NCI-H2196 (cell line): ENCODE measurements at regions not wholly inside any gene's neighbourhood (a gene's known extent, or its start where the extent isn't known, plus 50 kb on each side); places are given as distances from the start of the nearest gene placed in this dataset.
"Not testable (repeated sequence)": the region's sequence is repeated elsewhere in the genome, so short reads cannot be mapped to it uniquely, and the experiment has no call there.

Experiments used
- DNase-seq: peaks from one replicate; lab custom pipeline; 2025; ENCODE audit not compliant: unreplicated experiment; lab: John Stamatoyannopoulos, UW

DNA sequence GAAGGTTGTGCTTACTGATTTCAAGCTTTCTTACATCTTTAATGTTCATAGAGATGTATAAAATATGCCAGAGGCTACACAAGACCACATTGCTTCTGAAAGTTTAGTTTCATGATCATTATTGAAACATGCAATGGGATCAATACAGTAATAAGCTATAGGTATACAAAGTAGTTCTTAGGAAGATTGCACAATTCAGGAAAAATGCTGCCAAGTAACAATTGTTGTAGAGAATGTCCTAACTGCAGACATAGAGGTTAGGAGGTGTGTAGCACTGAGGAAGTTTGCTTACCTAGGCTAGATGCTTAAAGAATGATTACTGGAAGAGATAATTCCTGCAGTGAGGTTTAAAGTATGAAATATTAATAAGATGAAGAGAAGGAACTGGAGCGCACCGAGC is 259.5 kb upstream of the CYRIA start:
- DNase-seq, result no peak

- not testable (repeated sequence) for DNase-seq
Measured at GRCh38 chr2:16915341-16915755, 249.7 kb upstream of the CYRIA start.

DNA sequence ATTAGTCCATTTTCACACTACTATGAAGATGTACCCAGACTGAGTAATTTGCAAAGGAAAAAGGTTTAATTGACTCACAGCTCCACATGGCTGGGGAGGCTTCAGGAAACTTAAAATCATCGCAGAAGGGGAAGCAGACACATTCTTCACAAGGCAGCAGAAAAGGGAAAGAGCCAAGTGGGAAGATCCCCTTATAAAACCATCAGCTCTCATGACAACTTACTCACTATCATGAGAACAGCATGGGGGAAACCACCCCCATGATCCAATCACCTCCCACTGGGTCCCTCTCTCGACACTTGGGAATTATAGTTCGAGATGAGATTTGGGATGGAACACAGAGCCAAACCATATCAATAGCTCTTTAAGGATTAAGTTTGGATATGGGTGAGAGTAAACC is 246.1 kb upstream of the CYRIA start:
- DNase-seq, result no peak

GRCh38 chr2:16908656-16909055 is 243.0 kb upstream of the CYRIA start:
- no peak for DNase-seq

- no peak for DNase-seq
Measured at GRCh38 chr2:16907645-16908282, 242.1 kb upstream of the CYRIA start.

GRCh38 chr2:16905325-16905724 is 239.7 kb upstream of the CYRIA start:
- not testable (repeated sequence) for DNase-seq

GRCh38 chr2:16900405-16901025 is 234.9 kb upstream of the CYRIA start:
- no peak for DNase-seq

DNA sequence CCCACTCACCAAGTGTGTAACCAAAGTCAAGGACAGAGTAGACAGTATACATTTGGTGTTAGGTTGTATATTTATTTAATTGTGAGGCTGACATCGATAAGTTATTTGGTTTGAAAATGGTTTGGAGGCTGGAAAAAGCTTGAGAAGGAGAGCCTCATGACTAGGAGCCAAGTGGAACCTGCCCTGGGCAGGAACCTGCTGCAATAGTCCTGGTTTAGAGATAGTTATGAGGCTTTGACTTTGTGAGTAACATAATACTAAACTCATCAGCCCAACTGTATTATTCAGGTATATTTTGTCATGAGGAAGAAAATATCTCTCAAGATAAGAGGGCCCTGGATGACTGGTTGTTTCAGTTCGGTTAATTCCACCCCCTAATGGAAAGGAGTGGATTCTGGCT is 234.3 kb upstream of the CYRIA start:
- DNase-seq, result no peak

DNA sequence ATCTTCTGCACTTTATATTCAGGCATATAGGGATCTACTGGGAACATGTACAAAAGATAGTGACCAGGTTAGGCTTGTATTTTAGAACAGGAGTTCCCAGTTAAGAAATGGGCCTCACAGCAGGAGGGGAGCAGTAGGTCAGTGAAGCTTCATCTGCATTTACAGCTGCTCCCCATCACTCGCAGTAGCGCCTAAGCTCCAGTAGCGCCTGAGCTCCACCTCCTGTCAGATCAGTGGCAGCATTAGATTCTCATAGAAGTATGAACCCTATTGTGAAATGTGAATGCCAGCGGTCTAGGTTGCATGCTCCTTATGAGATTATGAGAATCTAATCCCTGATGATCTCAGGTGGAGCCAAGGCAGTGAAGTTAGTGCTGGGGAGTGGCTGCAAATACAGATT is 224.4 kb upstream of the CYRIA start:
- DNase-seq, result no peak

DNA sequence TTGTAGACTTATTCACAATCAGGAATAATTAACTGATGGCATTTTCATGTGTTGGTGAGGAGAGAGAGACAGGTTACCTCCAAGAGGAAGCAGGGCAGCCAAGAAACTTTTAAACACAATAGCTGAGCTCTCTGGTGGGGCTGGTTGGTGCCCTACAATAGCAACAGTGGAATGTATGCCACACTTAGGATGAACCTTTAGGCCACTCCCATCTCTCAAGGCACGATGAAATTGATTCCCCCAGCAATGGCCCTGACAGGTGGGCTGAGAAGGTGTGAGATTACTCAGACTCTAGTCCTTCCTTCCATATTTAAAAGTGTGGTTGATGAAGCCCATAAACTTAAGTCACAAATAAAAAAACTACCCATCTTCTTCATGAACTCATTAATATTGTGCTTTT is 219.4 kb upstream of the CYRIA start:
- DNase-seq, result no peak

- DNase-seq, result no peak
Measured at GRCh38 chr2:16882706-16883105, 217.1 kb upstream of the CYRIA start.

- no peak for DNase-seq
Measured at GRCh38 chr2:16881122-16881521, 215.5 kb upstream of the CYRIA start.

DNA sequence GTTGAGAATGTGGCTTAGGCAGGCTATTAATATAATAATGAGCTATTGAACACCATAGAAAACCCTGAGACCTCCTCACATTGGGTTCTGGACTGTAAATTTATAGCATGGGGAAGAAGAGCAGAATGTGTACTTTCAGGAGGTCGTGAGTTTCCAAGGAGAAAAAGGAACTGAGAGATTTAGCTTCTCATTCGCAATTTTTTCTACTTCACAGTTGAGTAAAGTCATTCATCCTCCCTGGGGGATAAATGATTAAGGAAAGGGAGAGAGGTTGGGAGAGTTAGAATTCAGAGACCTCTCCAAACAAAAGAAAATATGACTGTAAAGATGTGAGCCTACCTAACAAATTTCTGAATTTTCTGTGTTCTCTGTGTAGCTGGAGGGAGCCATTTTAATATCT is 205.8 kb upstream of the CYRIA start:
- no peak for DNase-seq

- no peak for DNase-seq
Measured at GRCh38 chr2:16870491-16871076, 204.9 kb upstream of the CYRIA start.

GRCh38 chr2:16869711-16870110 is 204.1 kb upstream of the CYRIA start:
- no peak for DNase-seq

DNA sequence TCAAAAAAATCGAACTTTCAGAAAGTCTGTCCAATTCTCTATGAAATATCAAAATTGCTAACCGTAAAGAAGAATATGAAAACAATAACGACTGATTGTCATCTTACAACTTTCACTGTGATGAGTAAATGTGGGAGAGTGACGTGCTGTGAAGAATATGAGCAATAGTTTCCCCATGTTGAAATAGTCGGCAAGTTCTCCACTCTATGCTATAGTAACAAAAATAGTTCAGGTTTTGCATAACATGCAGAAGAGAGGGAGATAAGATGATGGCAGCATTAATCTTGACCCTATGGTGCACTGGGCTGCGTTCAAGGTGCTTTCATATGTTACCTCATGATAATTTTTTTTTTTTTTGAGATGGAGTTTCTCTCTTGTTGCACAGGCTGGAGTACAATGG is 196.8 kb upstream of the CYRIA start:
- DNase-seq, result no peak

- no peak for DNase-seq
Measured at GRCh38 chr2:16861530-16861929, 195.9 kb upstream of the CYRIA start.

GRCh38 chr2:16861111-16861510 is 195.5 kb upstream of the CYRIA start:
- no peak for DNase-seq

GRCh38 chr2:16860627-16861026 is 195.0 kb upstream of the CYRIA start:
- DNase-seq, result no peak

DNA sequence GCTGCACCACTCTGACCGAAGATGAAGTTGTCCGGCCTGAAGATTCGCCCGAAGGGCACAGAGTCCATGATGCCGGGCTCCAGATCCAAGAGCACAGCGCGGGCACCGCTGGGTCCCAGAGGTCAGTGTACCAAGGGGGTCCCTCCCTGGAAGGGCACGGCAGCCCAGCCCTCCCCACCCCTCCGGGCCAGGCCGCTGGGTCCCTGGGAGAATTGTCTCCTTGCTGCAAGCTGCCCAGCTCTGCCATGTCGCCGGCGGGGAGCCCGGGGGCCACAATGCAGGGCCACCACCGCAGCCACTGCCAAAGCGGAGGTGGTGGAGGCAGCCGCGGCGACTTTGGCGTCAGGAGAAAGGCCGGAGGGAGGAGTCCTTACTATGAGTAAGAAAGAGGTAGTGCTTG is 189.5 kb upstream of the CYRIA start:
- DNase-seq, result no peak

GRCh38 chr2:16853088-16853487 is 187.5 kb upstream of the CYRIA start:
- DNase-seq, result no peak

DNA sequence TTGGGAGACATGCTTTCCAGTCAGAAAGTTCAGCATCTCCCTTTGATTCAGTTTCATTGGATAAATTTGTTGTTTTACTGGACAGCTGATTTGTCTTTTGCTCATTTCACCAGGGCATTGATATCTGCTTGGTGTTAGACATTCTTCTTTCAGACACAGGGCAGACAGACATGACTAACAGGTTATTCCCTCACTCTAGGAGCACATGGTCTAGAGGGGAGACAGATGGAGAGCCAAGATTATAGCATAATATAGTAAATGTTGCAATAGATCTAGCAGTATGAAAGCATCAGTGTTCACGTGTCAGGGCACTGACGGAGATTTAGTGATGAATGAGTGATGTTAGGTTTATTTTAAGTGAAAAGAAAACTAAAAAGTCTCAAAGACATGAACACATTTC is 187.0 kb upstream of the CYRIA start:
- no peak for DNase-seq

DNA sequence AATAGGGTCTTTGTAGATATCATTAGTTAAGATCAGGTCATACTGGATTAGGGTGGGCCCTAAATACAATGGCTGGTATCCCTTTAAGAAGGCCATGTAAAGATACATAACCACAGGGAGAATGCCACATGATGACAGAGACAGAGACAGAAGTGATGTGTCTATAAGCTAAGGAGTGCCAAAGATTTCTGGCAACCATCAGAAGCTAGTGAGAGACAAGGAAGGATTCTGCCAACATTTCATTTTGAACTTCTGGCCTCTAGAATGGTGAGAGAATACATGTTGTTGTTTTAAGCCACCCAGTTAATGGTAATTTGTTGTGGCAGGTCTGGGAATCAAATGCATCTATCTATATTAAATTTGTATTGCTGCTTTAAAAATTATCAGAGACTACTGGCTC is 185.5 kb upstream of the CYRIA start:
- no peak for DNase-seq
